Astrocyte (in vitro differentiated cells and primary cell): ENCODE measurements at regions not wholly inside any gene's neighbourhood (a gene's known extent, or its start where the extent isn't known, plus 50 kb on each side); places are given as distances from the start of the nearest gene placed in this dataset.

Experiments used
- DNase-seq: peaks from one replicate; pipeline ENCODE4 v3.0.0-alpha.2; 2010; ENCODE audit warnings: low read depth
- FAIRE-seq: peaks from 2 replicates; lab custom pipeline; 2011; peaks lifted over from hg19 to GRCh38; lab: Jason Lieb, UNC
- H2AFZ ChIP-seq: 2 replicates; pipeline ENCODE4 v1.6.0; 2012; ENCODE audit warnings: low read depth, low read length, inconsistent platforms
- H3K27ac ChIP-seq: 2 replicates; pipeline ENCODE4 v1.5.1; 2011; ENCODE audit warnings: low read depth, low read length, inconsistent platforms
- H3K27me3 ChIP-seq: 2 replicates; pipeline ENCODE4 v1.6.0; 2011; ENCODE audit warnings: low read length, inconsistent platforms; ENCODE audit not compliant: insufficient read depth
- H3K36me3 ChIP-seq: 2 replicates; pipeline ENCODE4 v1.5.1; 2011; ENCODE audit warnings: low read length, inconsistent platforms; ENCODE audit not compliant: insufficient read depth
- H3K4me1 ChIP-seq: 2 replicates; pipeline ENCODE4 v1.5.1; 2011; ENCODE audit warnings: low read length, inconsistent platforms; ENCODE audit not compliant: insufficient read depth
- H3K4me2 ChIP-seq: 2 replicates; pipeline ENCODE4 v1.6.0; 2012; ENCODE audit warnings: low read length, inconsistent platforms
- H3K4me3 ChIP-seq: 2 replicates; pipeline ENCODE4 v1.5.1; 2011; ENCODE audit warnings: low read depth, mild to moderate bottlenecking, low read length, inconsistent platforms; ENCODE audit not compliant: insufficient read depth
- H3K79me2 ChIP-seq: 2 replicates; pipeline ENCODE4 v1.6.0; 2012; ENCODE audit warnings: mild to moderate bottlenecking, low read length, inconsistent platforms; ENCODE audit not compliant: insufficient read depth
- H3K9ac ChIP-seq: 2 replicates; pipeline ENCODE4 v1.6.0; 2012; ENCODE audit warnings: mild to moderate bottlenecking, low read length, inconsistent platforms
- H3K9me3 ChIP-seq: 2 replicates; pipeline ENCODE4 v1.5.1; 2012; ENCODE audit warnings: low read depth, mild to moderate bottlenecking, low read length, inconsistent platforms; ENCODE audit not compliant: insufficient read depth
- H4K20me1 ChIP-seq: 2 replicates; pipeline ENCODE4 v1.6.0; 2012; ENCODE audit warnings: low read length, inconsistent platforms; ENCODE audit not compliant: insufficient read depth
- H3K27ac Mint-ChIP-seq: one replicate; pipeline ENCODE4 v1.8.0; 2021; ENCODE audit warnings: mild to moderate bottlenecking, mixed read lengths; ENCODE audit not compliant: unreplicated experiment
- H3K27me3 Mint-ChIP-seq: one replicate; pipeline ENCODE4 v1.8.0; 2021; ENCODE audit warnings: low read depth, mixed read lengths; ENCODE audit not compliant: unreplicated experiment
- H3K36me3 Mint-ChIP-seq: one replicate; pipeline ENCODE4 v1.8.0; 2021; ENCODE audit warnings: low read depth, mixed read lengths; ENCODE audit not compliant: unreplicated experiment
- H3K4me1 Mint-ChIP-seq: one replicate; pipeline ENCODE4 v1.8.0; 2021; ENCODE audit warnings: low read depth, mixed read lengths; ENCODE audit not compliant: unreplicated experiment
- H3K4me3 Mint-ChIP-seq: one replicate; pipeline ENCODE4 v1.8.0; 2021; ENCODE audit warnings: mild to moderate bottlenecking, moderate library complexity, mixed read lengths; ENCODE audit not compliant: unreplicated experiment
- H3K9me3 Mint-ChIP-seq: one replicate; pipeline ENCODE4 v1.8.0; 2021; ENCODE audit warnings: mild to moderate bottlenecking, mixed read lengths; ENCODE audit not compliant: unreplicated experiment
- CTCF ChIP-seq: IDR thresholded peaks from 2 replicates; pipeline ENCODE4 v1.5.1; 2011; ENCODE audit warnings: low read depth, mild to moderate bottlenecking, inconsistent platforms, low read length, moderate library complexity; ENCODE audit not compliant: insufficient read depth
- EZH2 ChIP-seq: IDR thresholded peaks from 2 replicates; pipeline ENCODE4 v1.6.1; 2012; ENCODE audit warnings: mild to moderate bottlenecking, low read length, inconsistent platforms; ENCODE audit not compliant: insufficient read depth

GRCh38 chr10:33428682-33429081 lies 94.2 kb upstream of the NRP1 start:
- no peak overlapping the region for H3K9ac ChIP-seq
- no peak overlapping the region for H3K27ac ChIP-seq
- Mint-ChIP-seq H3K4me1 (no peaks in the 10 kb centered on the region), H3K9me3 (no peaks in the 10 kb centered on the region), H3K27me3 (peaks cover 1% of the 10 kb centered on the region), H3K4me3 (no peak overlapping the region), H3K36me3 (no peaks in the 10 kb centered on the region), H3K27ac (no peak overlapping the region)
- no peak for DNase-seq
- no peaks in the 10 kb centered on the region for H3K9me3 ChIP-seq
- no peaks in the 10 kb centered on the region for H3K79me2 ChIP-seq
- H3K4me1 ChIP-seq = no peaks in the 10 kb centered on the region
- no peak overlapping the region for H3K4me2 ChIP-seq
- no peaks in the 10 kb centered on the region for H3K27me3 ChIP-seq
- FAIRE-seq = no peak
- H3K4me3 ChIP-seq = no peak overlapping the region
- H3K36me3 ChIP-seq = no peaks in the 10 kb centered on the region
- no peak overlapping the region for H2AFZ ChIP-seq
- TF ChIP-seq CTCF (no peak), EZH2 (no peak)
- H4K20me1 ChIP-seq = no peaks in the 10 kb centered on the region

GRCh38 chr10:33423154-33423529 lies 88.7 kb upstream of the NRP1 start:
- Histone ChIP-seq H3K4me3 (no peak overlapping the region), H3K79me2 (no peaks in the 10 kb centered on the region), H3K27ac (no peak overlapping the region), H3K9ac (no peak overlapping the region), H3K27me3 (no peaks in the 10 kb centered on the region), H3K4me1 (peaks cover 14% of the 10 kb centered on the region), H3K9me3 (no peaks in the 10 kb centered on the region), H3K4me2 (no peak overlapping the region), H2AFZ (no peak overlapping the region), H3K36me3 (no peaks in the 10 kb centered on the region), H4K20me1 (no peaks in the 10 kb centered on the region)
- Mint-ChIP-seq H3K27me3 (no peaks in the 10 kb centered on the region), H3K4me3 (no peak overlapping the region), H3K9me3 (no peaks in the 10 kb centered on the region), H3K4me1 (peaks cover 16% of the 10 kb centered on the region), H3K27ac (no peak overlapping the region), H3K36me3 (no peaks in the 10 kb centered on the region)
- TF ChIP-seq EZH2 = no peak
- no peak for TF ChIP-seq CTCF
- DNase-seq (no peak), FAIRE-seq (no peak)

- TF ChIP-seq CTCF (no peak), EZH2 (no peak)
- no peaks in the 10 kb centered on the region for H3K9me3 Mint-ChIP-seq
- no peaks in the 10 kb centered on the region for H4K20me1 ChIP-seq
- no peak overlapping the region for H3K9ac ChIP-seq
- peak overlapping the region; percentile 43 for H3K4me2 ChIP-seq
- H3K9me3 ChIP-seq = no peaks in the 10 kb centered on the region
- peaks cover 16% of the 10 kb centered on the region for H3K4me1 Mint-ChIP-seq
- H3K79me2 ChIP-seq = no peaks in the 10 kb centered on the region
- no peak overlapping the region for H3K4me3 Mint-ChIP-seq
- H3K27ac Mint-ChIP-seq = peak overlapping the region; percentile 92
- peak overlapping the region; percentile 15 for H3K27ac ChIP-seq
- DNase-seq (no peak), FAIRE-seq (peak; percentile 13)
- no peaks in the 10 kb centered on the region for H3K27me3 ChIP-seq
- H3K4me1 ChIP-seq = peaks cover 14% of the 10 kb centered on the region
- H3K27me3 Mint-ChIP-seq = peaks cover 2% of the 10 kb centered on the region
- no peak overlapping the region for H3K4me3 ChIP-seq
- H3K36me3 Mint-ChIP-seq = no peaks in the 10 kb centered on the region
- peak overlapping the region; percentile 27 for H2AFZ ChIP-seq
- H3K36me3 ChIP-seq = no peaks in the 10 kb centered on the region
Observed at GRCh38 chr10:33422471-33423153, 88.1 kb upstream of the NRP1 start.
